ENCODE measurements at regions not wholly inside any gene's neighbourhood (a gene's known extent, or its start where the extent isn't known, plus 50 kb on each side); places are given as distances from the start of the nearest gene placed in this dataset.

DNA sequence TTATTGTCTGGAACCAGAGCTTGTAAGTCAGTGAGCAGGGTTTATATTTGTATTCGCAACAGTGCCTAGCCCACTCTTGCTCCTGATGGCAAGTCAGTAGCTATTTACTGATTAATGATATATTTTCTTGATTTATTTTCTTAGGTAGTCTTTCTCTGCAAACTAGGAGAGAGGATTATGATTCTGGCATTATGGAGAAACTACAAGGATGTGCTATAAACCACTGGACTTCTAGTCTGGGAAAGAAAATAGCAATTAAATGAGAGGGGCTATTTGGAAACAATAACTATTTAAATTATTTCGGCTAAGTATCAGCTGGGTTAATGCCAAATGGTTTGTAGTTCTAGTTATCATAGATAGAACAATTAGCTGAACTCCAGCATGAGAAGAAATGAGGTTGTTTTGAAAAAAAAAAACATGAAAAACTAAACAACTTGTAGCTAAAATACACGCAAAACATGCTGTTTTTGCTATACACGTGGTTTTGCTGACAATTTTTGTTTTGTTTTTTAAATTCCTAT, 304.9 kb upstream of the TCF21 start:
- no peak for DNase-seq

DNA sequence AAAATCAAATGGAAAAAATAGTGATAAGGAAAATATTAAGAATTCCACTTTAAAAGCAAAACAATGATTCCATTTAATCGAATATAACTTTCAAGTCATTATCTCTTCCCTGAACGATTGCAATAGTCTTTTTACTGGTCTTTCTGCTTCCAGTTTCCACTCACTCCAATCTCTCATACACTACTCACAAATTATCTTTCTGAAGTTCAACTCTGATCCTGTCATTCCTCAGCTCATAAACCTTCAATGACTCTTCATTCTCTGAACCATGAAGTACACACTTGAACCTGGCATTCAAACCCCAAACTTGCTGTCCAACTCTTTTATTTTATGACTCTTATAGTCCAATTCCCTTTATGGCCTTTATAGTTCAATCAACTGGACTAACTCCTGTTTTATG, 304.1 kb upstream of the TCF21 start:
- no peak for DNase-seq

DNA sequence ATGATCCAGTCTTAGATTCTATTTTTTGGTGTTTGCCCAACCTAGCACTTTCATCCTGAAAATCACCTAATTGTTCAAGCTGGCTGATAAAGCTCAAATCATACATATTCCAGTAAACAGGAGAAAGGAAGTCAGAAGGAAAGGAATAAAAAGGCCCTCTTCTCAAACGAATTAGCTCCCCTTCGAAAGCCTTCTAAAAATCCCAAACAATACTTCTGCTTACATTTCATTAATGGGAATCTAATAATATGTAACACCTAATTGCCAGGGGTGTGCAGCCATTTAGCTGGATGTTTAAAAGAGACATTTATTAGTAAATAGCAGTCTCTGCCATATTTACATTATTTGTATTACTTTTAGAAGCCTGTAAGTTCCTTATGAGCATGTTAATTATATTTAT, 302.9 kb upstream of the TCF21 start:
- DNase-seq: no peak

DNA sequence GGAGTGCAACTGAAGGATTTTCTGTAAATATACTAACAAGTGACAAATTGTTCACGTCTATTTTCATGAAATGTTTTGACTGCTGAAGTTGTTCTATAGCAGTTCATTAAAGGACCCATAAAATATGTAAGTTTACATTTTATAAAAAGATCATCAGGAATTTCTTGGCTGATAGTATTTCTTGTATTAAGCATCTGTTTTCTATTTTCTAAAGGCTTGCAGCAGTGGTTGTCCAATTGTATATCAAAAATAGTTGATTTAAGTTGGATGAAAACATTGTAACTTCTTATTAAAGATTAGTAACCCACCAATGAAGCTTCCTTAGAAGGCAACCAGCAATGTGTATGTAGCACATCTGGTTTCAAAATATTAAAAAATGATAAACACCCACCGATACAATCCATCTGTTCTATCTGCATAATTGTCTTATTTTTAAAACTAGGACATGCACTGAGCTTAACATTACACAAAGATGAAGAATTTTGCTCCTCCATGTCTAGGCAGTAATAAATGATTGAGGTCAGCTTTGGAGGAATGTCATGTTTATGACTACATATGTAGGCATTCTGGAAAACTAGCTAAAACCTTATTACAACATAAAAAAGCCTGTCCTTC, 301.3 kb upstream of the TCF21 start:
- no peak for DNase-seq

DNA sequence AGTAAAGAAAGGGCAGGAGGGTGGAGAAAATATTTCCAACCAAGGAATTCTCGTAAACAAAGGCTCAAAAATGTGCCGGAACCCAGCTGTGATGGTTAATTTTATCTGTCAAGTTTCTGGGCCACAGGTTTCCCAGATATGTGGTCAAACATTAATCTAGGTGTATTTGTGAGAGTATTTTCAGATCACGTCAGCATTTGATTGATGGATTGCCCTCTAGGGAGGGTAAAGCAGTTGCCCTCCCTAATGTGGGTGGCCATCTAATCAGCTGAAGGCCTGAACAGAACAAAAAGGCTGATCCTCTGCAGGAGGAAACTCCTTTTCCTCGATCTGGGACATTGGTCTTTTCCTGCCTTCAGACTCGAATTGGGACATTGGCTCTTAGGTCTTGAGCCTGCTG, 298.7 kb upstream of the TCF21 start:
- DNase-seq: no peak

DNA sequence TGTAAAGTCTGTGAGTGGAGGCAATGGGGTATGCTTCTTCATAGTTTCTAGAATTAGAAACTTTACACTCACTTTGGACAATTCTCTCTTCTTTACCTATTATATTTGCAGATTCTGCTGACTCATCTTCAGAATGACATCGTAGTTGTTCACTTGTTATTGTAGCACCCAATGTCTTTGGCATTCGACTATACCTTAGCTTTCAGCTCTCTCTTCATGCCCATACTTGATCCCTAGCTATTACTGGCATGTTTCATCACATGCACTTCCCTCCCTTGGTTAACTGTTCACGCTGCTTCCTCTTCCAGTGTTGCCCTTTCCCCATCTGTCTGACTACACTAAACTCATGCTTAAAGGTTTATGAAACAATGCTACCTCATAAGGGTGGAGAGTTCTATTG, 298.1 kb upstream of the TCF21 start:
- DNase-seq: no peak

DNA sequence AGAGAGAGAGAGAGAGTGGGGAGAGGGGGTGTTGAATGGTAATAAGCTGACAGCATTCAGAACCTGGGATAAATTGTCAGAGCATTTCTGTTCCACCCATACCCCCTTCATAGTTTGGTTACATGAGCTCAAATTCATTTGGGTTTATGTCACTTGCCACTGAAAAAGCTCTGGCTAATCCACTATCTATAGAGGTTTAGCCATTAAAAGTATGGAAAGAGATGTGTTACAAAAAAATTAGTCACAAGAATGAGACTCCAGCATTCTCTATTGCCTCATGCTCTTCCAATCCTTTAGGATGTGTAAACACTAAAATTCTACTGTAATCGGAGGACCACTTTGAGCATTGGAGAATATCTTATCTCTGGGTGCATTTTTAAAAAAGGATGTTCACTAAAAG, 297.6 kb upstream of the TCF21 start:
- no peak for DNase-seq

DNA sequence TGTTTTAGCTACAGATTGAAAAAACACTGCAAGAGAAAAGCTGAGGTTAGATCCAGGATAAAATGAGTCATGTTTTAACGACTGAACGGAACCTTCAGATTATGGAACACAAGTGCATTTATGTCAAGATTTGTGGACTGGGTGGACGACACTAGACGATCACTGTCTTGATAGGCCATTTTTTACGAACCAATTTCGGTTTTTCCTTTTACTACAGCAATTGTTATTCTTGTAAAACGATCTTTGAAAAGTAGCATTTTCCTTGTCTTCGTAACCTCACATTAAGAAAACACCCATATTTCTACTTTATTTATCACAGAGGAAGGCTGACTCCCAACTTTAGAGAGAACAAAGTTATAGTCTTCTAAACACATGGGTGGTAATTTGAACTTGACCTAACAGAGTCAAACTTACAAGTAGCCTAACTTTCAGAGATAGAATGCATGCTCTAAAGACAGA, 294.2 kb upstream of the TCF21 start:
- no peak for DNase-seq

DNA sequence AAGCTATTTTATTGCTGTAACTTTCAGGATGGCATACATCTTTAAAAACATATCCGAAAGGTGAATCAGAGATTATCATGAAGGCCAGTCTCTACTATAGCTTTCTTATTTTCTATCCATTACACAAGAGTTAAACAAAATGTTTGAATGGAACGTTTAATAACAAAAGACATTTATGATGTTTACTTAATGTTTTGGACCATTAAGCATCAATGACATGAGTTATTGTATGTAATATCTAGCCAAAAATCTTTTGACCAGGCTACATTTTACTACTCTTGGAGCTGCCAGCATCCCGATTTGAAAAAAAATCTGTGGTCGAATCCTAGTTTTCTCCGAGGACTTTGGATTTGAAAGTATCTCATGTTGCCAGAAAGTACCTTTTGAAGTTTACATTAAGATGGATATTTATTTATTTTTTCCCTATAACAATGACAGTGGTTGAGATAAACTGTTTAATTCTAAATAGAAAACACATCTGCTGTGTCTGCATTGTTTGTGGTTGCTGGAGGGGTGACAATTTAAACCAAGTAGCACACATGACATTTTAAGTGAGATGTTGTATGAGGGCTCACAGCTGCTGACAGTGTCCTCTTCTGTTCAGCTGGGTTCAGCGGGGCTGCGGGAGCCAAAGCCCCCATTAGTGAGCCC, 293.7 kb upstream of the TCF21 start:
- DNase-seq: no peak

DNA sequence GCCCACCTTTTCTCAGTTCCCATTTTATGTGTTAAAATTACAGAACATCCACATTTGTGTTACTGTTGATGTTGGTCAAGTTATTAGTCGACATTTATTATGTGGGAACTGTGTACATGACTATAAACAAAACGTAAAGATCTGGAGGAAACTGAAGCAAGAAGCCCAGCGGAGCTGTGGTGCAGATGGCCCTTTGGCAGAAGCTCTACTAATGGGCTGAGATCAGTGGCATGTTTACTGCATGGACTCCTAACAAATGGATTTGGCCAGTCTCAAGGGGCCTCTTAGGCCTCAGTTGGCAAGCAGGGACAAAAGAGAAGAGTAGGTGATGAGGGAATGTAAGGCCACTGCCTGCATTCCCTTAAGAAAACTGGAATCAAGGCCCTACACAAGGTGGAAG, 282.1 kb upstream of the TCF21 start:
- no peak for DNase-seq

DNA sequence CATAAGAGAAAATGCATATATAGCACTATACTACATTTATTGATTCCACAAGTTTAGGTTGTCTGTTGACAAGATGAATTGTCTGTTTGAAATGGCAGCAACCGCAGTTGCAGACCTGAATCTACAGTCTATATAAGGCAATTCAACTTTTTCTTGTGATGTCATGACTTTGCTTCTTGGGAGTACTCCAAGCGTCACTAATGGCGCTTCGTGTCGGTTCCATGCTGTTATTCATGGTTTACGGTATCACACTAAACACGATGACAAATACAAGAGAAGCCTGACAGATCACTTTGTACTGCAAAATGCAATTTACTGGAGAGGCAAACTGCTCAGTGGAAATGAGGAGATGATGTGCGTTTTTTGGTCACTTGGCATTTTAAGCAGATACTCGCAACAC, 280.3 kb upstream of the TCF21 start:
- DNase-seq: no peak

DNA sequence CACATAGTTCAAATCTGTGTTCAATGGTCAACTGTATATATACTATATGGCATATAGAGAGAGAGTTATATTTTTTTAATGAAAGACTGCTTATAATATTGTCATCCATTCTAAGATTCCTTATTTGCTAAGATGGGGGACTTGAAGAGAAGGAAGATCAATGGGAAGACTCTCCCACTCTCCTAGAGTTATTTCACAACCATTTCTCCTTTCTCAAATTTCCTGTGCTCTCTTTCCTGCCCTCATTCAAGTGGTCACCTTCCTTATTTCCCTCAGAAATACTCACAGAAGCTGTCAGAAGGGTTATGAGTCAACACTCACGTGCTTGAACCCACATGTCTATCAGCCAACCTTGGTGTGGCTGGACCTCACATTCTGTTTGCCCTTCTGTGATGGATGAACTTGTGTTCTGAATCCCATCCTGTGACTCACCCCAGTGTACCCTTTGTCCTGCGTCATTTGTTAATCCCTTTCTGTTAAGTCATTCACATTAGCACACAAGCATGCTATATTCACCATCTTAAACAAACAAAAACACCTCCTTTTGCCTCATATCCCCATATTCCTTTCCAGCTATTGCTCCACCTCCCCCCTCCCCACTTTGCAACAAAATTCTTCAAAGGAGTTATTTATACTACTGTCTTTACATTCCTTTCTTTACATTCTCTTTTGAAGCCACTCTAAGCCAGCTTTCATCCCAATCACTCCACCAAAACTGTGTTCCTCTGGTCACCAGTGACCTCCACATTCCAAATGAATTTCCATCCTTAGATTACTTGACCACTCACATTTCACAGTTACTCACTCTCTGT, 279.3 kb upstream of the TCF21 start:
- DNase-seq: no peak

DNA sequence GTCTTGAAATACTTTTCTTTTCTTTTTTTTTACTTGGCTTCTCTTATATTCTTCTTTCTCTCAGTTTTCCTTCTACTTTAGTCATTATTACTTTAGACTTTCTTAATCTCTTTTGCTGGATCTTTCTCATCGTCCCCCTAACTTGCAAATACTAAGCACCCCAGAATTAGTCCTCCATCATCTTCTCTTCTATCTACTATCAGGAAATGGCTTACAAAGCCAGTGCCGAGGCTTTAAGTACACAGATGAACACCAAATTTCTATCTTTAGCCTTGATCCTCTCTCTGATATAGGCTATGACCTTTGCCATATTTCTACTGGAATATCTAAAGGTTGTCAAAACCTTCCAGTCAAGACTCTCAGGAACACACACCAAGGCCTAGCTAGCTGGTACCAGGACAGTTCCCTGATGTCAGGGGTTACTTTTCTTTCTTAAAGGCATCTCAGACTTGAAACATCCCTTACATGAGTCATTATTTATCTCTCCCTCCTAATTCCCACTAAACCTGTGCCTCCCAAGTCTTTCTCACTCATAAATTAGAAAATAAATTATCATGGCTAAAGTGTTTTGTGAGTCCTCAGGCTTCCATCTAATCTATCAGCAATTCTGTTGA, 278.6 kb upstream of the TCF21 start:
- no peak for DNase-seq

DNA sequence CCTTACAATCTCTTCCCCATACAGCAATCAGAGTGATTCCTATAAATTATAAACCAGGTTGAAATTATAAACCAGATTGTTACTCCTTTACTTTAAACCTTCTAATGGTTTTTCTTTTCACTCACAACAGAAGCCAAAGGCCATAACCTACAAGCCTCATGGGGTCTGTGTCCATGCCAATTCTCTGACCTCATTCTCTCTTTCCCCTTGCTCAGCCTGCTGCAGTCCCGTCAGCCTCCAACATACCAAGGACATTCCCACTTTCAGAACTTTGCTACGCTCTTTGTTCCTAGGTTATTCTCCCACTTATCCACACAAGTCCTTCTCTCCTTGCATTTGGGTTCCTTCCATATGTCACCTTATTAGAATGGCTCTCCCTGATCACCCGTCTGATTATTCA, 277.9 kb upstream of the TCF21 start:
- no peak for DNase-seq

DNA sequence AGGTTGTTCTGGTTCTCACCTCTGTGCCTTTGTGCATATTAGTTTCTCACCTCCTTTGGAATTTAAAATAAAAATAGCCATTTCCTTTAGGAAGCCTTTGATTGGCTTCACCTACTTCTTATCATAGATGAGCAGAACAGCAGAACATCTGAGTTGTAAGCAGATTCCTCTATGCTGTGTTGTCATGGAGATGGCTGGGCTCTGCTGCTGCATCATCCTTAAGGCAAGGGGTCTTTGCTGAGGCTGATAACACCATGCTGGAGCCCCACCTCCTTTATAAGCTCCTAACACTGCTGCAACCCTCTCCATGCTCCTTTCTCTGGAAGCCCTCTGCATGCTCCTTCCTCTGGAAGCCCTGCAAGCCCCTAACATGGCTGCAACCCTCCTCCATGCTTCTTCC, 276.5 kb upstream of the TCF21 start:
- no peak for DNase-seq

DNA sequence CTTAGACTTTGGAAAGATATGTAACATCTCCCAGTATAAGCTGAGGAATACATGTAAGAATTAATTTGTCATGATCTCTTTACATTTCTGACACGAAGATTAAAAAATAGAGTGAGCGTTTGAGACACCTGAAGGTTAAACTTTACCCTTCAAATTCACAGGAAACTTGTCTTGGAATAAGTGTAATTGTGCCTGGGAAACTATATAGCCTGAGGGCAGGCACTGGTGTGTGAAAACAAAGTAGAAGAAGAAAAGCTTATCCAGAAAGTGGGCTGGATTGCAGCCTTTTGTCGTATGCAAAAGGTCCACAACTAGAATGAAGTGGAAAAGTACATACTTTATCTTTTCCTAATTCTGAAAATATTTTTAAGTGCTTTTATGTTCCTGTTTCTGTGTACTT, 275.7 kb upstream of the TCF21 start:
- no peak for DNase-seq

DNA sequence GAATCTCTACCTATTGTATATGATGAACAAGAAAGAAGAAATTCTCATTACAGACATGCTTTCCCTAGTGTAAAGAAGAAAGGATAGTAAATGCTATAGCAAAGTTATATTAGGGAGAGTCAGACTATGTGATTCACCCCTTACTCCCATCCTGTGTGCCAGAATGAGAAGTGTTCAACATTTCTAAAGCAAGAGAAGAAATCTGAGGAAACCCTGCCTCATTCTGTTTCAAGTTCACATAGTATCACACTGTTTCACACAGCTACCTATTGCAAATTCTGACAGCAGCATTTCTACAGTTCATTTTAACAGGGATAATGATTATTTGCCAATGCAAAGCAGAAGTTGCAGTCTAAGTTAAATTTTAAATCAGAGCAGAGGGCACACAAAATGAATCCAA, 267.2 kb upstream of the TCF21 start:
- no peak for DNase-seq

DNA sequence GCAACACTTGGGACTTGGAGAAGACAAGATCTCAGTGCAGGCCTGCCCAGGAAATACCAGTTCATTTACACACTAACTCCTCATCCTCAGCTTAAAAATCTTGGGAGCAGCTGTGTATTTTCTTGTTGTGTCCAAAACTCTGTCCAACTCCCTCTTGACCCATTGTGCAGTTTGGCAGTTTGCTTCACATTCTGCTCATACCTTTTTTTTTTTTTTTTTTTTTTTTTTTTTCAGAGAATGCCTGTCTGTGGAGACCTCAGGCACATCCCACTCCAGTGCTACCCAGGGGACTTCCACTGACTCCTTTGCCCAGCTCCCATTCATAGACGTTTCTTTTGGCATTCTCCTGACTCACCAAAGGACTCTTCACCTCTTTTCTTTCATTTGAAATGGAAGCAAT, 265.8 kb upstream of the TCF21 start:
- DNase-seq: no peak

DNA sequence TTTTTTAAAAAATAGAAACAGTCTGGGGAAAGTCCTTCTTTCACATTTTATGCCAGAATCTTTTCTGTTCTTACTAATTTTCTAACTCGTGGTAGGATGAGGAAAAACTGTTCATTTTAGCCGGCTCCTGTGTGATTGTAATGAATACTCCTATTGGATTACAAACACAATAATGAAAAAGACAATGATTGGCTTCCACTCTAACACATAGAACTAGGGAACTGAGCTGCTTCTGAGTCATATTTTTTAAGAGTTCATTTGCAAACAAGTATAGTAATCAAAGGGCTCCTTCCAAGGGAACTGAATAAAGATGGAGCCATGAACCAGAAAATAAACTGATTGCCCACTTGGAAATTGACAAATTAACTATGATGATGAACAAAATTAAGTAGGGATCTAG, 265.3 kb upstream of the TCF21 start:
- no peak for DNase-seq

DNA sequence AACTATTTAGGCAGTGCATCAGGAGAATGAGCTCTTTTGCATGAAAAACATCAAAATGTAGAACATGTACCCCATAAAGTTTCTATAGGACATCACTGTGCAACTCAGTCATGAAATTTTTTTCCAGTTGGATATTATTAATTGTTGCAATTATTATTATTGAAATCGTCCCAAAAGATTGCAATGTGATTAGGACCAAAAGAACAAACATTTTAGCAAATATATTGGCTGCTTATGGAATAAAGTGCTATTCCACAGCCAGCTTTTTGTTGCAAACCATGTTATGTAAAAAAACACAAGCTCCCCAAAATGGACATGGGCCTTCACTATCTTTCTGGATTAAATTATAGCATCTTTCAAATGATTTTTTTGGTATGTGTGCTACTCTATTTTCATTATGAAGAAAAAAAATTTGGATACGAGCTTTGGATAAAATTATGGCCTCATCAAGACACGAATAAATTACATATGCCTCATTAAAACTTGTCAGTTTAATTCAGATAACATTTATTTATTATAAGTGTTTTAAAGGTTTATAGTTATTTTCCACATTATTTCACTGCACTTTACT, 262.7 kb upstream of the TCF21 start:
- no peak for DNase-seq

DNA sequence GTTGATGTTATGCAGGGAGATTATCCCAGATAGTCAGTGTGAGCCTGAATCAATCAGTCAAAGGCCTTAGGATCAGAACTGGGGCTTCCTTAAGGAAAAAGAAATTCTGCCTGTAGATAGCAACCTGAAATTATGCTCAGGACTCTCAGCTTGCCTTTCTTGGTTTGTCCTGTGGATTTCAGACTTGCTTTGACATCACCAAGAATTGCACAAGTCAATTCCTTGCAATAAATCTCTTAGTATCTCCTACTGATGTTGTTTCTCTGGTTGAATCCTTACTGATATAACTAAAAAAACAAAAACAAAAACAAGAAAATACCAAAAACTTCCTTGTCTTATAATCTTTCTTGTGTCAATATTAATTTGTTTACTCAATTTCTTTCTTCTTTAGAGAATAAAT, 258.9 kb upstream of the TCF21 start:
- no peak for DNase-seq

DNA sequence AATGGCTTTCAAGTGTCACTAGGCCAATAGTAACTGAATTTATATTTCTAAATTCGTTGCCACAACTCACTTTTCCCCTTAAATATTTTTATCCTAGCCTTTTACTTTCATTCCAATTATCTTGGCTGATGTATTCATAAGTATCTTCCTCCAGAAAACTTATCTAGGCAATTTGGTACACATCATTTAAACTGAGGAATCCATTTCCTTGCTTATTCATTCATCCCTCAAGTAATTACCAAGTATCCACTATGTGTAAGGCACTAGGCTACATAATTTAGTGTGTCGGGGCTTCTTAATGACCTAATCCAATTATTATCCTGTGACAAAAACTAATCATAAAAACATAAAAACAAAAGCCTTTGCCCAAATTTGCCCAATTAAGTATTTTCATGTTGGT, 258.3 kb upstream of the TCF21 start:
- DNase-seq: no peak

DNA sequence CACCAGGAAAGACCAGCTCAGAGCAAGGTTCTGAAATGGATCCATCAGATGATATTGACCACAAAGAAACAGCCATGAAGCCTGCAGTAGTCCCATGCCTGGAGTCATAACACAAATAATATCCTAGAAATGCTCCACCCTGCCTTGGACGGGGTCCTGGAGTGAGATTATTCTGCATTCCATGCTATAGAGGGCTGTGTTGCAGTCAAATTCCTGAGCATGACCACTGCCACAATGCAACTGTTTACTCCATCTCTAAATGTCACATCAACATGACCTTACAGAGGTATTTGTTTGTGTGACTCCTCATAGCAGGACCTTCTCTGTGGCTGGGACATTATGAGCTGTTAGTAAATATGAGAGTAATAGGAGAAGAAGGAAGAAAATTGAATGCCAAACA, 257.5 kb upstream of the TCF21 start:
- no peak for DNase-seq

Measured in stimulated activated naive CD4-positive, alpha-beta T cell treated with Interleukin-2 at 50 U/mL for 16 hours (primary cell).